IMR-90 (cell line): ENCODE measurements at regions not wholly inside any gene's neighbourhood (a gene's known extent, or its start where the extent isn't known, plus 50 kb on each side); places are given as distances from the start of the nearest gene placed in this dataset.

Experiments
- ATAC-seq: fragments of 200-7000 bp; cut with Tn5 transposase; 2 replicates; pipeline ENCODE4 v1.9.1; 2020; ENCODE audit warnings: low read depth, mild to moderate bottlenecking, moderate library complexity
- BruUV-seq: library from RNA; stranded (reverse); fragments of 400-500 nt; replicated peaks from 2 replicates; lab custom pipeline; 2021; lab: Mats Ljungman, UMichigan
- CTCF ChIA-PET: fragments of 300-600 bp; formaldehyde crosslinking; extraction: SDS; loops from one replicate; lab custom pipeline; 2021; ENCODE audit warnings: antibody characterized with exemption; lab: Yijun Ruan, JAX
- POLR2A ChIA-PET: fragments of 300-600 bp; sonication (Branson Sonifier 250); formaldehyde crosslinking; loops from one replicate; lab custom pipeline; 2022; ENCODE audit warnings: antibody characterized with exemption; ENCODE audit not compliant: unreplicated experiment; lab: Charles Lee
- DNase-seq: peaks from one replicate; pipeline ENCODE4 v3.0.0; 2013
- H2AFZ ChIP-seq: replicated peaks from 2 replicates; pipeline ENCODE3; 2013; ENCODE audit warnings: low read length, mild to moderate bottlenecking; ENCODE audit not compliant: poor library complexity
- H2AK5ac ChIP-seq: 2 replicates; pipeline ENCODE4 v1.6.1; 2013; ENCODE audit warnings: low read depth, low read length, inconsistent platforms
- H2AK9ac ChIP-seq: replicated peaks from 2 replicates; pipeline ENCODE3; 2013; ENCODE audit warnings: mild to moderate bottlenecking, low read depth, low read length, moderate library complexity; ENCODE audit not compliant: poor library complexity
- H2BK120ac ChIP-seq: 2 replicates; pipeline ENCODE4 v1.6.1; 2013; ENCODE audit warnings: low read depth, low read length, inconsistent platforms
- H2BK15ac ChIP-seq: 3 replicates; pipeline ENCODE4 v1.6.1; 2013; ENCODE audit warnings: low read depth, low read length, inconsistent platforms
- H2BK20ac ChIP-seq: 2 replicates; pipeline ENCODE4 v1.6.1; 2013; ENCODE audit warnings: low read depth, mild to moderate bottlenecking, inconsistent platforms, low read length, moderate library complexity
- H2BK5ac ChIP-seq: 2 replicates; pipeline ENCODE4 v1.6.1; 2013; ENCODE audit warnings: mild to moderate bottlenecking, low read depth, low read length, inconsistent platforms; ENCODE audit not compliant: poor library complexity, severe bottlenecking
- H3K14ac ChIP-seq: replicated peaks from 2 replicates; pipeline ENCODE4 v1.6.1; 2013; ENCODE audit warnings: low read depth, low read length, inconsistent platforms
- H3K18ac ChIP-seq: 2 replicates; pipeline ENCODE4 v1.6.1; 2013; ENCODE audit warnings: low read depth, low read length, control low read depth
- H3K23ac ChIP-seq: 2 replicates; pipeline ENCODE4 v1.6.1; 2013; ENCODE audit warnings: low read depth, low read length, inconsistent platforms
- H3K27ac ChIP-seq: 2 replicates; pipeline ENCODE4 v1.5.1; 2013; ENCODE audit warnings: mild to moderate bottlenecking, control low read depth, low read length; ENCODE audit not compliant: insufficient read depth
- H3K27me3 ChIP-seq: 2 replicates; pipeline ENCODE4 v1.6.1; 2013; ENCODE audit warnings: low read length; ENCODE audit not compliant: control insufficient read depth, insufficient read depth
- H3K36me3 ChIP-seq: 2 replicates; pipeline ENCODE4 v1.6.1; 2013; ENCODE audit warnings: low read length, mixed read lengths; ENCODE audit not compliant: control insufficient read depth, insufficient read depth
- H3K4ac ChIP-seq: 2 replicates; pipeline ENCODE4 v1.6.1; 2013; ENCODE audit warnings: low read depth, low read length, inconsistent platforms
- H3K4me1 ChIP-seq: 2 replicates; pipeline ENCODE4 v1.6.1; 2013; ENCODE audit warnings: low read length, mixed read lengths; ENCODE audit not compliant: control insufficient read depth, insufficient read depth
- H3K4me2 ChIP-seq: 2 replicates; pipeline ENCODE4 v1.6.1; 2013; ENCODE audit warnings: low read depth, mild to moderate bottlenecking, control low read depth, low read length, moderate library complexity
- H3K4me3 ChIP-seq: 2 replicates; pipeline ENCODE4 v1.5.1; 2013; ENCODE audit warnings: low read depth, mild to moderate bottlenecking, control low read depth, low read length, moderate library complexity; ENCODE audit not compliant: insufficient read depth
- H3K56ac ChIP-seq: 2 replicates; pipeline ENCODE4 v1.6.1; 2013; ENCODE audit warnings: low read length, inconsistent platforms; ENCODE audit not compliant: insufficient read depth; ENCODE audit errors: extremely low read depth
- H3K79me1 ChIP-seq, 2 experiments: 2 replicates each; pipeline ENCODE4 v1.6.1; 2013; ENCODE audit warnings: low read length in 2 of 2, inconsistent platforms in 1 of 2, low read depth in 1 of 2
- H3K9ac ChIP-seq: 2 replicates; pipeline ENCODE4 v1.6.1; 2013; ENCODE audit warnings: low read depth, low read length, control low read depth
- H3K9me1 ChIP-seq: 2 replicates; pipeline ENCODE4 v1.6.1; 2013; ENCODE audit warnings: low read length, inconsistent platforms; ENCODE audit not compliant: insufficient read depth
- H3K9me3 ChIP-seq: 2 replicates; pipeline ENCODE4 v1.6.1; 2013; ENCODE audit warnings: low read length; ENCODE audit not compliant: control insufficient read depth, insufficient read depth
- H4K20me1 ChIP-seq: 2 replicates; pipeline ENCODE4 v1.6.1; 2013; ENCODE audit warnings: low read length, inconsistent platforms; ENCODE audit not compliant: insufficient read depth
- H4K5ac ChIP-seq: 2 replicates; pipeline ENCODE4 v1.6.1; 2013; ENCODE audit warnings: mild to moderate bottlenecking, low read depth, low read length, control low read depth
- H4K8ac ChIP-seq, 2 experiments: 2 replicates each; pipeline ENCODE4 v1.6.1; 2013; ENCODE audit warnings: low read depth in 2 of 2, low read length in 2 of 2, control low read depth in 1 of 2, inconsistent platforms in 1 of 2
- H4K91ac ChIP-seq: 2 replicates; pipeline ENCODE4 v1.6.1; 2013; ENCODE audit warnings: low read depth, low read length, inconsistent platforms; ENCODE audit not compliant: insufficient read depth
- CEBPB ChIP-seq: IDR thresholded peaks from 2 replicates; pipeline ENCODE4 v1.6.1; 2012; ENCODE audit warnings: low read depth, low read length, improper control_type of control experiment
- CTCF ChIP-seq: conservative IDR thresholded peaks from 2 replicates; pipeline ENCODE4 v1.5.1; 2012; ENCODE audit warnings: mild to moderate bottlenecking, low read depth, low read length, improper control_type of control experiment
- MAFK ChIP-seq: IDR thresholded peaks from 2 replicates; pipeline ENCODE4 v1.6.1; 2012; ENCODE audit warnings: low read depth, low read length, improper control_type of control experiment
- MAZ ChIP-seq: IDR thresholded peaks from 2 replicates; pipeline ENCODE4 v1.6.1; 2012; ENCODE audit warnings: low read depth, mild to moderate bottlenecking, low read length, improper control_type of control experiment, moderate library complexity, borderline replicate concordance
- MXI1 ChIP-seq: IDR thresholded peaks from 2 replicates; pipeline ENCODE4 v1.6.1; 2012; ENCODE audit warnings: low read depth, mild to moderate bottlenecking, low read length, moderate library complexity, borderline replicate concordance
- NFE2L2 ChIP-seq: fragments of 150-350 bp; IDR thresholded peaks from 2 replicates; pipeline ENCODE4 v1.6.1; 2016; ENCODE audit warnings: low read depth, mild to moderate bottlenecking, low read length
- RAD21 ChIP-seq: IDR thresholded peaks from 2 replicates; pipeline ENCODE4 v1.6.1; 2012; ENCODE audit warnings: low read length, improper control_type of control experiment
- RCOR1 ChIP-seq: IDR thresholded peaks from 2 replicates; pipeline ENCODE4 v1.6.1; 2012; ENCODE audit warnings: mild to moderate bottlenecking, low read length, improper control_type of control experiment; ENCODE audit not compliant: insufficient replicate concordance
- RFX5 ChIP-seq: IDR thresholded peaks from 2 replicates; pipeline ENCODE4 v1.8.0; 2012; ENCODE audit warnings: low read depth, mild to moderate bottlenecking, low read length, moderate library complexity
- USF2 ChIP-seq: fragments of 150-350 bp; IDR thresholded peaks from 2 replicates; pipeline ENCODE4 v1.6.1; 2017; ENCODE audit warnings: mild to moderate bottlenecking, antibody characterized with exemption, low read length, low read depth
- dilution Hi-C: fragments of 300-500 bp; cut with HindIII; formaldehyde crosslinking; loops from one replicate; pipeline ENCODE4 v1.14.3; 2018; ENCODE audit warnings: low sequenced_read_pairs; ENCODE audit not compliant: unreplicated experiment
- in situ Hi-C: fragments of 300-500 bp; cut with MboI; formaldehyde crosslinking; loops from 3 replicates; pipeline ENCODE4 v1.14.3; 2019; ENCODE audit warnings: low sequenced_read_pairs, inconsistent platforms, mixed read lengths
- intact Hi-C: fragments of 100-400 bp; cut with micrococcal nuclease; formaldehyde crosslinking; loops from 2 replicates; pipeline ENCODE4 v1.10.0; 2022

GRCh38 chr2:226573158-226573557, 226.5 kb downstream of the IRS1 start:
- Histone ChIP-seq H3K36me3 (no peaks in the 10 kb centered on the region), H3K4me2 (no peak overlapping the region), H3K56ac (no peak overlapping the region), H3K18ac (no peak overlapping the region), H4K5ac (no peak overlapping the region), H3K27me3 (no peaks in the 10 kb centered on the region), H3K27ac (no peak overlapping the region), H2BK120ac (no peak overlapping the region), H2AK9ac (no peak overlapping the region), H2BK15ac (no peak overlapping the region), H4K20me1 (no peaks in the 10 kb centered on the region), H2AK5ac (no peak overlapping the region), H3K9ac (no peak overlapping the region), H3K4ac (no peak overlapping the region), H3K14ac (no peak overlapping the region), H3K79me1 (no peaks in the 10 kb centered on the region), H2BK20ac (no peak overlapping the region), H2AFZ (no peak overlapping the region), H2BK5ac (no peak overlapping the region), H4K91ac (no peak overlapping the region), H4K8ac (no peak overlapping the region), H3K9me3 (no peaks in the 10 kb centered on the region), H3K4me3 (no peak overlapping the region), H3K23ac (no peak overlapping the region), H3K9me1 (0 out of 2 replicates have a peak, but pooled peaks cover 2% of the 10 kb centered on the region), H3K4me1 (peaks cover 5% of the 10 kb centered on the region)
- intact Hi-C loops (no loop called here), in situ Hi-C loops (no loop called here), dilution Hi-C loops (no loop called here)
- ChIA-PET CTCF (no interaction called here), POLR2A (no interaction called here)
- BruUV-seq: no TSS peak
- DNase-seq: no peak
- no peak for TF ChIP-seq RAD21
- no peak for TF ChIP-seq MAFK
- no peak for TF ChIP-seq NFE2L2
- no peak for TF ChIP-seq CEBPB
- no peak for TF ChIP-seq CTCF
- TF ChIP-seq RCOR1: no peak
- no peak for TF ChIP-seq MXI1
- no peak for TF ChIP-seq USF2
- TF ChIP-seq MAZ: no peak
- TF ChIP-seq RFX5: no peak
- no peak for ATAC-seq
